A673 (cell line): ENCODE measurements at regions not wholly inside any gene's neighbourhood (a gene's known extent, or its start where the extent isn't known, plus 50 kb on each side); places are given as distances from the start of the nearest gene placed in this dataset.

Experiments
- BruUV-seq: library from RNA; stranded (reverse); fragments of 400-500 nt; replicated peaks from 2 replicates; lab custom pipeline; 2021; lab: Mats Ljungman, UMichigan
- CTCF ChIA-PET: fragments of 300-600 bp; sonication (Branson Sonifier 250); formaldehyde crosslinking; loops from one replicate; lab custom pipeline; 2022; ENCODE audit warnings: antibody characterized with exemption; lab: Charles Lee
- POLR2A ChIA-PET: fragments of 300-600 bp; sonication (Branson Sonifier 250); formaldehyde crosslinking; loops from one replicate; lab custom pipeline; 2022; ENCODE audit warnings: antibody characterized with exemption; ENCODE audit not compliant: low non-redundant PET; lab: Charles Lee
- DNase-seq: peaks from one replicate; pipeline ENCODE4 v3.0.0-alpha.2; 2015; ENCODE audit warnings: low spot score
- H3K27ac ChIP-seq: fragments of 200-600 bp; sonication (generic); 2 replicates; pipeline ENCODE4 v1.5.1; 2016; ENCODE audit warnings: mixed run types, low read depth, mild to moderate bottlenecking, mixed read lengths, antibody characterized with exemption, low read length; ENCODE audit not compliant: poor library complexity, severe bottlenecking
- H3K27me3 ChIP-seq: fragments of 200-600 bp; sonication (generic); replicated peaks from 2 replicates; pipeline ENCODE4 v1.6.1; 2017; ENCODE audit warnings: mixed run types, low read depth, mild to moderate bottlenecking, mixed read lengths, antibody characterized with exemption, low read length; ENCODE audit not compliant: insufficient read depth, poor library complexity
- H3K36me3 ChIP-seq: fragments of 200-600 bp; sonication (generic); 2 replicates; pipeline ENCODE4 v1.6.1; 2016; ENCODE audit warnings: mixed run types, mild to moderate bottlenecking, mixed read lengths, antibody characterized with exemption, low read length; ENCODE audit not compliant: insufficient read depth, poor library complexity, severe bottlenecking
- H3K4me1 ChIP-seq: fragments of 200-600 bp; sonication (generic); 2 replicates; pipeline ENCODE4 v1.6.1; 2017; ENCODE audit warnings: mixed run types, mild to moderate bottlenecking, mixed read lengths, antibody characterized with exemption, low read length; ENCODE audit not compliant: insufficient read depth, poor library complexity, severe bottlenecking
- H3K4me3 ChIP-seq: fragments of 200-600 bp; sonication (generic); 2 replicates; pipeline ENCODE4 v1.5.1; 2016; ENCODE audit warnings: low read depth, mixed run types, mild to moderate bottlenecking, mixed read lengths, low read length; ENCODE audit not compliant: poor library complexity, severe bottlenecking
- H3K9me3 ChIP-seq: fragments of 200-600 bp; sonication (generic); 2 replicates; pipeline ENCODE4 v1.6.1; 2016; ENCODE audit warnings: mixed run types, low read depth, mild to moderate bottlenecking, mixed read lengths, antibody characterized with exemption, low read length; ENCODE audit not compliant: poor library complexity, severe bottlenecking
- EZH2 ChIP-seq: fragments of 200-600 bp; sonication (generic); IDR thresholded peaks from 2 replicates; pipeline ENCODE4 v1.6.1; 2017; ENCODE audit warnings: borderline replicate concordance, low read depth, mild to moderate bottlenecking, mixed read lengths, antibody characterized with exemption, low read length; ENCODE audit not compliant: poor library complexity, severe bottlenecking
- intact Hi-C: fragments of 100-400 bp; cut with micrococcal nuclease; formaldehyde crosslinking; loops from one replicate; pipeline ENCODE4 v1.10.0; 2022; ENCODE audit not compliant: unreplicated experiment
- TF ChIP-seq, protein P1 (sequence below): fragments of 300-800, 200-600 bp; sonication (generic); conservative IDR thresholded peaks from 2 replicates; pipeline ENCODE4 v1.5.1; 2017; ENCODE audit warnings: low read depth, mild to moderate bottlenecking, antibody characterized with exemption, low read length, moderate library complexity, mixed read lengths

DNA sequence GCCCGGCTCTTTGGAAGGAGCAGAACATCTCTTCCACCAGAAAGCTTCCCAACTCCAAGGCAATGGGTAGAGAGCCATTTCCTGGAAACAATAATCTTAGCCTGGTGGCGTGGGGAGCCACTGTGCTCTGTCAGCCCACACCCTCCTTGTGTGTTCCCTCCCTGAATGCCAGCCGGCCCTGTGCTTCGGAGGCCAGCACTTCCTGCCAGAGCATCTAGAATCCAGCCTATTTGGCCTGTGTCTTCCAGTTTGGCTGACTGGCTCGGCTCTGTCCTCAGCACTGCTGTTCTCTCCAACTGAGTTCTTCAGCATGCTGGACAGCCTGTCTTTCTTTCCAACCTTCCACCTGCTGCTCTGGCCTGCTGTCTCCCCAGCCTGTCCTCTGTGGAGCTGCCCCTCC lies 349.3 kb downstream of the MFSD1 start:
- no peak for DNase-seq
- intact Hi-C loops: no loop called here
- Histone ChIP-seq H3K27ac (no peak overlapping the region), H3K36me3 (no peaks in the 10 kb centered on the region), H3K4me3 (no peak overlapping the region), H3K9me3 (no peaks in the 10 kb centered on the region), H3K4me1 (no peaks in the 10 kb centered on the region), H3K27me3 (no peaks in the 10 kb centered on the region)
- TF ChIP-seq, protein P1, sequence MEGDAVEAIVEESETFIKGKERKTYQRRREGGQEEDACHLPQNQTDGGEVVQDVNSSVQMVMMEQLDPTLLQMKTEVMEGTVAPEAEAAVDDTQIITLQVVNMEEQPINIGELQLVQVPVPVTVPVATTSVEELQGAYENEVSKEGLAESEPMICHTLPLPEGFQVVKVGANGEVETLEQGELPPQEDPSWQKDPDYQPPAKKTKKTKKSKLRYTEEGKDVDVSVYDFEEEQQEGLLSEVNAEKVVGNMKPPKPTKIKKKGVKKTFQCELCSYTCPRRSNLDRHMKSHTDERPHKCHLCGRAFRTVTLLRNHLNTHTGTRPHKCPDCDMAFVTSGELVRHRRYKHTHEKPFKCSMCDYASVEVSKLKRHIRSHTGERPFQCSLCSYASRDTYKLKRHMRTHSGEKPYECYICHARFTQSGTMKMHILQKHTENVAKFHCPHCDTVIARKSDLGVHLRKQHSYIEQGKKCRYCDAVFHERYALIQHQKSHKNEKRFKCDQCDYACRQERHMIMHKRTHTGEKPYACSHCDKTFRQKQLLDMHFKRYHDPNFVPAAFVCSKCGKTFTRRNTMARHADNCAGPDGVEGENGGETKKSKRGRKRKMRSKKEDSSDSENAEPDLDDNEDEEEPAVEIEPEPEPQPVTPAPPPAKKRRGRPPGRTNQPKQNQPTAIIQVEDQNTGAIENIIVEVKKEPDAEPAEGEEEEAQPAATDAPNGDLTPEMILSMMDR: no peak
- no peak for TF ChIP-seq EZH2
- ChIA-PET CTCF (no interaction called here), POLR2A (no interaction called here)
- no TSS peak for BruUV-seq

DNA sequence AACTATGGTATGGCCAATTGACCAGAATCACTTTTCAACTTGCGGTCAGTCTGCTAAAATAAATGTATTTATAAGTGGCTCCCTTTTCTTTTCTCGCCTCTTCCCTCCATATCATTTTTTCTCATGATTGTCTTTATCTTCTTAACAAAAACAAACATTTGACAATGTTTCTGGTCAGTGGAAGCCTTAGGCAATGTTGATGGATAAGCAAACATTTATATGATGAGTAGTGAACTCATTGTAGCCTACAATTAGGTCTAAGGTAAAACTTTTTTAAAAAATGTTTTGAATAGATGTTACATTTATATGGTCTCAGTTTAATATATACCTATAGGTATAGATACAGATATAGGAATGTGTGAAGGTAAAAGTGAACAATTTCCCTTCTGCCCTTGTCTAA lies 355.4 kb downstream of the MFSD1 start:
- ChIA-PET POLR2A (no interaction called here), CTCF (no interaction called here)
- BruUV-seq: no TSS peak
- DNase-seq: no peak
- Histone ChIP-seq H3K27ac (no peak overlapping the region), H3K27me3 (no peaks in the 10 kb centered on the region), H3K9me3 (no peaks in the 10 kb centered on the region), H3K36me3 (no peaks in the 10 kb centered on the region), H3K4me1 (no peaks in the 10 kb centered on the region), H3K4me3 (no peak overlapping the region)
- intact Hi-C loops: no loop called here
- TF ChIP-seq EZH2: no peak
- TF ChIP-seq, protein P1: no peak

DNA sequence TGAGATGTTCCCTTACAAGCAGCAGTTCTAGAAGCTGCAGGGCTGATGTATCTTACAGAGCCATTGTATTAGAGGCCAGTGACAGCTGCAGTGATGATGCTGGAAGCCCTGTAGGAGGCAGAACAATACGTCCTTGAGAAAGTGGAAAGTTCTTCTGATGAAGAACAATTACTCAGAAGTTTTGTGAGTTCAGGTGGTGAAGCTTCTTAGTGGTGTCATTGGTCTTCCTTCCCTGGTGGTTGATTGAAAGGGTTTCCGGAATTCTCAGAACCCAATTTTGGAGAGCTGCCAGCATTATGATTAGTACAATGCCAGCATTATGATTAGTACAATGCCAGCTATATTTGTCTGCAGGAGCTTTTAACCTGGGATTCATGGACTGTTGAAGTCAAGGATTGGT lies 356.4 kb downstream of the MFSD1 start:
- no TSS peak for BruUV-seq
- TF ChIP-seq EZH2: no peak
- TF ChIP-seq, protein P1: no peak
- intact Hi-C loops: no loop called here
- DNase-seq: no peak
- no peaks in the 10 kb centered on the region for H3K36me3 ChIP-seq
- H3K27ac ChIP-seq: no peak overlapping the region
- no peaks in the 10 kb centered on the region for H3K4me1 ChIP-seq
- ChIA-PET CTCF (no interaction called here), POLR2A (no interaction called here)
- no peak overlapping the region for H3K4me3 ChIP-seq
- H3K9me3 ChIP-seq: no peaks in the 10 kb centered on the region
- no peaks in the 10 kb centered on the region for H3K27me3 ChIP-seq
